Panc1 (cell line): ENCODE measurements at regions not wholly inside any gene's neighbourhood (a gene's known extent, or its start where the extent isn't known, plus 50 kb on each side); places are given as distances from the start of the nearest gene placed in this dataset.
A peak's percentile ranks its signal among the peaks of the same experiment; 100 is the strongest.

Experiments
- ATAC-seq: fragments of 200-7000 bp; cut with Tn5 transposase; 2 replicates; pipeline ENCODE4 v1.9.1; 2020; ENCODE audit warnings: mild to moderate bottlenecking, moderate library complexity
- BruUV-seq: library from RNA; stranded (reverse); fragments of 400-500 nt; replicated peaks from 2 replicates; lab custom pipeline; 2021; lab: Mats Ljungman, UMichigan
- CTCF ChIA-PET: fragments of 300-600 bp; sonication (Branson Sonifier 250); formaldehyde crosslinking; loops from one replicate; lab custom pipeline; 2022; ENCODE audit warnings: antibody characterized with exemption; lab: Charles Lee
- POLR2A ChIA-PET: fragments of 300-600 bp; sonication (Branson Sonifier 250); formaldehyde crosslinking; loops from one replicate; lab custom pipeline; 2022; ENCODE audit warnings: antibody characterized with exemption; lab: Charles Lee
- DNase-seq: peaks from one replicate; pipeline ENCODE4 v3.0.0-alpha.2; 2010; ENCODE audit warnings: low read depth, low spot score
- H3K27ac ChIP-seq: 2 replicates; pipeline ENCODE4 v1.5.1; 2011; ENCODE audit warnings: mild to moderate bottlenecking, low read length, inconsistent platforms
- H3K27me3 ChIP-seq: fragments of 200-500 bp; sonication (Bioruptor generic); 2 replicates; pipeline ENCODE4 v1.6.0; 2014; ENCODE audit warnings: low read length, inconsistent platforms; ENCODE audit not compliant: control insufficient read depth, insufficient read depth
- H3K36me3 ChIP-seq: fragments of 200-500 bp; sonication (Bioruptor generic); 2 replicates; pipeline ENCODE4 v1.5.1; 2014; ENCODE audit warnings: inconsistent platforms, mild to moderate bottlenecking, low read length, moderate library complexity; ENCODE audit not compliant: control insufficient read depth, insufficient read depth
- H3K4me1 ChIP-seq: 2 replicates; pipeline ENCODE4 v1.5.1; 2011; ENCODE audit warnings: inconsistent platforms, mild to moderate bottlenecking, low read length, moderate library complexity; ENCODE audit not compliant: control insufficient read depth, insufficient read depth
- H3K4me3 ChIP-seq, 2 experiments: 2 replicates each; pipeline ENCODE4 v1.5.1; 2011 to 2012; ENCODE audit warnings: low read depth in 2 of 2, low read length in 2 of 2, mild to moderate bottlenecking in 2 of 2, inconsistent platforms in 1 of 2, moderate library complexity in 1 of 2
- H3K9me3 ChIP-seq: fragments of 200-500 bp; sonication (Bioruptor generic); 2 replicates; pipeline ENCODE4 v1.5.1; 2014; ENCODE audit warnings: low read depth, mild to moderate bottlenecking, inconsistent platforms, low read length, moderate library complexity; ENCODE audit not compliant: control insufficient read depth, insufficient read depth
- POLR2AphosphoS5 ChIP-seq: IDR thresholded peaks from 2 replicates; pipeline ENCODE4 v1.6.1; 2012; ENCODE audit warnings: mild to moderate bottlenecking, low read depth, low read length, moderate library complexity
- REST ChIP-seq, 2 experiments: IDR thresholded peaks; 2 replicates each; pipeline ENCODE4 v1.6.1; 2011 to 2012; ENCODE audit warnings: low read depth in 2 of 2, control low read depth in 1 of 2, low read length in 1 of 2, mild to moderate bottlenecking in 1 of 2, moderate library complexity in 1 of 2; ENCODE audit not compliant: insufficient read depth in 1 of 2
- SIN3A ChIP-seq: IDR thresholded peaks from 2 replicates; pipeline ENCODE4 v1.6.1; 2012; ENCODE audit warnings: low read depth, mild to moderate bottlenecking, low read length, moderate library complexity, borderline replicate concordance; ENCODE audit not compliant: insufficient read depth
- TCF7L2 ChIP-seq: IDR thresholded peaks from 2 replicates; pipeline ENCODE4 v1.6.1; 2011; ENCODE audit warnings: mild to moderate bottlenecking, low read depth, low read length, inconsistent platforms
- in situ Hi-C: cut with HindIII; loops from 2 replicates; pipeline ENCODE4 v1.10.0; 2016; ENCODE audit warnings: low sequenced_read_pairs, low pct_unique_long_range_greater_than_20kb
- intact Hi-C: fragments of 100-400 bp; cut with micrococcal nuclease; formaldehyde crosslinking; loops from one replicate; pipeline ENCODE4 v1.10.0; 2022; ENCODE audit not compliant: unreplicated experiment
- TF ChIP-seq, protein P1 (sequence below): fragments of 450-650 bp; IDR thresholded peaks from 2 replicates; pipeline ENCODE4 v1.5.1; 2017; ENCODE audit warnings: mild to moderate bottlenecking

DNA sequence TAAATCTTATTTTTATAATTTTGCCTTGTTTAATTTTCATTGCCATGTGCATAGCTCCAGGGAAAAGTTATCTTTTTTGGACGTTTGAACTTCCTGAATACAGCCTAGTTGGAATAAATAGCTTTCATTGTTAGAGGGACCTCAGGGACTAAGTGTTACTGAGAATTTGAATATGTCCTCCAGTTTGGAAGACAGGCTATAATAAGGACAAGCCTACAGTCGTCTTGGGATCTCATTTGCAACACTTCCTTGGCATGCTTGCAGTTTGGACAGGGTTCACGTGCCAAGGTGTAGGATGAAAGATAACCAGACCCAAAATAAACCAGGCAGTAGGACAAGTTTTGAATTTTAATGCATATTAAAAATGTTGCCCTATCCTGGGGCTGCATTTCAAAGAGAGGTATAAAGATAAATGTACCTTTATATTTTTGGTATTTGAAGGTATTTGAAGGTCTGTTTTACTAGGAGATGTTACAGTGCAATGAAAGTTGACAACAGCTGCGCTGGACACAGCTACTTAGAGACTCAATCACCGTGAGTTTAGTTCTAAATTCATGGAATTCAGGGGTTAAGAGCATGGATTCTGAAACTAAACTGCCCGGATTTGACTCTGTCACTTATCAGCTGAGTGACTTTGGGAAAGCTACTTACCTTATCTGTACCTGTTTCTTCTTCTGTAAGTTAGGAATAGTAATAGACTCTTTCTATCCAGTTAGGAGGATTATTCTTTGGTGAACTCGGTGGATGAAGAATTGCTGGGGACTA is 134.1 kb downstream of the ACTBL2 start:
- Histone ChIP-seq H3K36me3 (no peaks in the 10 kb centered on the region), H3K27me3 (no peaks in the 10 kb centered on the region), H3K27ac (peak overlapping the region; percentile 74), H3K9me3 (peaks cover 4% of the 10 kb centered on the region; the same call in 1 of the 2 replicates), H3K4me3 (peak overlapping the region in 1 of 2 experiments; percentile 16; a peak in 2 of 4 replicates), H3K4me1 (peaks cover 15% of the 10 kb centered on the region)
- no TSS peak for BruUV-seq
- peak; percentile 48; the same call in 1 of the 2 replicates for ATAC-seq
- intact Hi-C loops = no loop called here
- DNase-seq = no peak
- TF ChIP-seq REST (IDR thresholded peaks at IDR 0.05; ENCODE audit: insufficient read depth in 1 of 2, low read depth in 2 of 2, low read length in 1 of 2) = no peak
- no peak for TF ChIP-seq POLR2AphosphoS5
- no peak for TF ChIP-seq SIN3A
- TF ChIP-seq TCF7L2 = no peak
- TF ChIP-seq, protein P1, sequence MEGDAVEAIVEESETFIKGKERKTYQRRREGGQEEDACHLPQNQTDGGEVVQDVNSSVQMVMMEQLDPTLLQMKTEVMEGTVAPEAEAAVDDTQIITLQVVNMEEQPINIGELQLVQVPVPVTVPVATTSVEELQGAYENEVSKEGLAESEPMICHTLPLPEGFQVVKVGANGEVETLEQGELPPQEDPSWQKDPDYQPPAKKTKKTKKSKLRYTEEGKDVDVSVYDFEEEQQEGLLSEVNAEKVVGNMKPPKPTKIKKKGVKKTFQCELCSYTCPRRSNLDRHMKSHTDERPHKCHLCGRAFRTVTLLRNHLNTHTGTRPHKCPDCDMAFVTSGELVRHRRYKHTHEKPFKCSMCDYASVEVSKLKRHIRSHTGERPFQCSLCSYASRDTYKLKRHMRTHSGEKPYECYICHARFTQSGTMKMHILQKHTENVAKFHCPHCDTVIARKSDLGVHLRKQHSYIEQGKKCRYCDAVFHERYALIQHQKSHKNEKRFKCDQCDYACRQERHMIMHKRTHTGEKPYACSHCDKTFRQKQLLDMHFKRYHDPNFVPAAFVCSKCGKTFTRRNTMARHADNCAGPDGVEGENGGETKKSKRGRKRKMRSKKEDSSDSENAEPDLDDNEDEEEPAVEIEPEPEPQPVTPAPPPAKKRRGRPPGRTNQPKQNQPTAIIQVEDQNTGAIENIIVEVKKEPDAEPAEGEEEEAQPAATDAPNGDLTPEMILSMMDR = no peak
- CTCF ChIA-PET = no interaction called here
- in situ Hi-C loops = no loop called here
- POLR2A ChIA-PET = no interaction called here

GRCh38 chr5:57346328-57346727 is 136.3 kb downstream of the ACTBL2 start:
- in situ Hi-C loops (no loop called here), intact Hi-C loops (no loop called here)
- Histone ChIP-seq H3K4me3 (no peak overlapping the region), H3K27ac (peak overlapping the region; percentile 74; the same call in 1 of the 2 replicates), H3K36me3 (no peaks in the 10 kb centered on the region), H3K9me3 (peaks cover 4% of the 10 kb centered on the region; the same call in 1 of the 2 replicates), H3K27me3 (no peaks in the 10 kb centered on the region), H3K4me1 (peaks cover 15% of the 10 kb centered on the region)
- ChIA-PET CTCF (no interaction called here), POLR2A (no interaction called here)
- DNase-seq = no peak
- TF ChIP-seq SIN3A = no peak
- TF ChIP-seq REST (IDR thresholded peaks at IDR 0.05; ENCODE audit: insufficient read depth in 1 of 2, low read depth in 2 of 2, low read length in 1 of 2) = no peak
- TF ChIP-seq POLR2AphosphoS5 = no peak
- TF ChIP-seq TCF7L2 = no peak
- TF ChIP-seq, protein P1 = no peak
- BruUV-seq = no TSS peak
- no peak for ATAC-seq
